ENCODE measurements at regions not wholly inside any gene's neighbourhood (a gene's known extent, or its start where the extent isn't known, plus 50 kb on each side); places are given as distances from the start of the nearest gene placed in this dataset.

- TF ChIP-seq MEIS1 (CRISPR knock-in tag; IDR thresholded peaks at IDR 0.05; ENCODE audit: borderline replicate concordance) (no peak), ZNF556 (CRISPR knock-in tag; IDR thresholded peaks at IDR 0.05; ENCODE audit: borderline replicate concordance) (peak; percentile 62; the same call in 1 of the 2 replicates), FOXK1 (CRISPR knock-in tag; IDR thresholded peaks at IDR 0.05; ENCODE audit: borderline replicate concordance, low read depth) (peak; percentile 34; the same call in 1 of the 2 replicates), ZSCAN21 (CRISPR knock-in tag; IDR thresholded peaks at IDR 0.05; ENCODE audit: borderline replicate concordance) (no peak), GATAD2A (CRISPR knock-in tag; IDR thresholded peaks at IDR 0.05) (peak; percentile 63), ZNF225 (CRISPR knock-in tag; IDR thresholded peaks at IDR 0.05) (no peak), ZNF264 (CRISPR knock-in tag; IDR thresholded peaks at IDR 0.05) (no peak), MAX (IDR thresholded peaks at IDR 0.05) (peak; percentile 95), ZZZ3 (CRISPR knock-in tag; IDR thresholded peaks at IDR 0.05; ENCODE audit: borderline replicate concordance) (no peak), ZNF605 (CRISPR knock-in tag; IDR thresholded peaks at IDR 0.05) (peak; percentile 49; the same call in 1 of the 2 replicates), SKI (IDR thresholded peaks at IDR 0.05; ENCODE audit: partially characterized antibody) (peak; percentile 95), CCDC6 (CRISPR knock-in tag; IDR thresholded peaks at IDR 0.05) (peak; percentile 63; the same call in 1 of the 2 replicates), FOXK2 (IDR thresholded peaks at IDR 0.05) (no peak), NFRKB (IDR thresholded peaks at IDR 0.05) (no peak), PCBP2 (optimal IDR thresholded peaks at IDR 0.05; ENCODE audit: low read depth, low read length, poor library complexity, severe bottlenecking) (no peak), BORCS8-MEF2B (CRISPR knock-in tag; IDR thresholded peaks at IDR 0.05) (peak; percentile 71; the same call in 1 of the 2 replicates), CENPX (CRISPR knock-in tag; IDR thresholded peaks at IDR 0.05) (no peak), TEAD2 (CRISPR knock-in tag; IDR thresholded peaks at IDR 0.05) (no peak), ZNF781 (CRISPR knock-in tag; IDR thresholded peaks at IDR 0.05; ENCODE audit: borderline replicate concordance, not compliant biosample characterization) (peak; percentile 44), SRSF1 (optimal IDR thresholded peaks at IDR 0.05; ENCODE audit: low read depth, low read length) (peak; percentile 88), ATF1 (CRISPR knock-in tag; IDR thresholded peaks at IDR 0.05) (peak; percentile 67), NFE2 (CRISPR knock-in tag; IDR thresholded peaks at IDR 0.05) (no peak), FOXJ3 (CRISPR knock-in tag; IDR thresholded peaks at IDR 0.05; ENCODE audit: borderline replicate concordance) (peak; percentile 77; the same call in 1 of the 2 replicates), ATF3 (CRISPR knock-in tag; IDR thresholded peaks at IDR 0.05) (0 out of 2 replicates have a peak, but pooled peaks have one; percentile 20), SMYD3 (CRISPR knock-in tag; IDR thresholded peaks at IDR 0.05) (peak; percentile 69; the same call in 1 of the 2 replicates), POLR2AphosphoS5 (IDR thresholded peaks at IDR 0.05; ENCODE audit: low read depth, low read length) (peak; percentile 45), AFF4 (CRISPR knock-in tag; IDR thresholded peaks at IDR 0.05) (no peak), POLR2G (IDR thresholded peaks at IDR 0.05; ENCODE audit: low read depth, low read length) (peak; percentile 88), ZNF331 (CRISPR knock-in tag; IDR thresholded peaks at IDR 0.05) (peak; percentile 81)
Measured at GRCh38 chr20:1827974-1828785, 67.0 kb upstream of the SIRPA start (continued).

Measured in HepG2 (cell line).